Hepatocyte (in vitro differentiated cells): ENCODE measurements at regions not wholly inside any gene's neighbourhood (a gene's known extent, or its start where the extent isn't known, plus 50 kb on each side); places are given as distances from the start of the nearest gene placed in this dataset.

Source experiments
- CTCF ChIP-seq: fragments of 200-600 bp; sonication (generic); IDR thresholded peaks from 2 replicates; pipeline ENCODE4 v1.5.1; 2016; ENCODE audit warnings: antibody characterized with exemption, mild to moderate bottlenecking; ENCODE audit not compliant: poor library complexity
- EZH2 ChIP-seq: fragments of 200-600 bp; sonication (generic); IDR thresholded peaks from 2 replicates; pipeline ENCODE4 v1.6.1; 2016; ENCODE audit warnings: antibody characterized with exemption, mild to moderate bottlenecking, borderline replicate concordance
- EZH2phosphoT487 ChIP-seq: fragments of 200-600 bp; sonication (generic); IDR thresholded peaks from one replicate; pipeline ENCODE4 v1.6.1; 2018; ENCODE audit warnings: antibody characterized with exemption, mild to moderate bottlenecking, low read depth, moderate library complexity; ENCODE audit not compliant: unreplicated experiment, severe bottlenecking

DNA sequence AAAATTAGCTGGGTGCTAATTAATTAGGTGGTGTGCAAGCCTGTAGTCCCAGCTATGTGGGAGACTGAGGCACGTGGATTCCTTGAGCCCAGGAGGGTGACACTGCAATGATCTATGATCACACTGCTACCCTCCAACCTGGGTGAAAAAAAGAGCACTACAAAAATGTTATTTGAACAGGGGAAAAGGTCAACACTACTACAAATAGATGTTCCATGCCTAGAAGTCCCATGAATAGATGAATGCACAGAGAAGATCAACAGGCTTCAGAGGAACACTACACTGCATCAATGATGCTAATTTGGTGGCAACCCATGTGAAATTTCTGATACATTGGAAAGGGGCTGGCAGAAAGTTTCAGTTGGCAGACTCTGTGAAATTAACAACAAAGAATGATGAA lies 105.4 kb upstream of the FHIT start:
- no peak for TF ChIP-seq CTCF
- no peak for TF ChIP-seq EZH2phosphoT487
- TF ChIP-seq EZH2 = no peak
